Ovary (tissue), 3 donors: ENCODE measurements at regions not wholly inside any gene's neighbourhood (a gene's known extent, or its start where the extent isn't known, plus 50 kb on each side); places are given as distances from the start of the nearest gene placed in this dataset.

ENCODE experiments used
- CTCF ChIP-seq, 3 donors: fragments of 450-650 bp in 2 of 3; fragments of 200-600 bp in 1 of 3; IDR thresholded peaks; one replicate each; pipeline versions ENCODE4 v1.5.1 to v1.8.0; 2016 to 2022; ENCODE audit warnings: antibody characterized with exemption in 3 of 3, mild to moderate bottlenecking in 1 of 3
- EP300 ChIP-seq: sonication (generic); formaldehyde crosslinking; IDR thresholded peaks from one replicate; pipeline ENCODE4 v1.6.1; 2017; ENCODE audit warnings: antibody characterized with exemption
- POLR2A ChIP-seq: fragments of 450-650 bp; IDR thresholded peaks from one replicate; pipeline ENCODE4 v1.6.1; 2017; ENCODE audit warnings: antibody characterized with exemption, mild to moderate bottlenecking, moderate library complexity
- donor health status: DM: no; HTN: no; CAD: no.

- TF ChIP-seq CTCF (IDR thresholded peaks at IDR 0.05) (no peak), POLR2A (no peak), EP300 (no peak)
These were observed 56.1 kb upstream of the FOXC1 start for GRCh38 chr6:1553562-1554083.
